Thyroid gland (tissue), 4 donors: ENCODE measurements at regions not wholly inside any gene's neighbourhood (a gene's known extent, or its start where the extent isn't known, plus 50 kb on each side); places are given as distances from the start of the nearest gene placed in this dataset.

Source experiments
- DNase-seq, 2 donors: peaks; one replicate each; pipeline ENCODE4 v3.0.0-alpha.2; 2019
- H3K27ac ChIP-seq, 3 donors: fragments of 200-600 bp; sonication (generic); 1 replicate in 2 of 3; 2 replicates in 1 of 3; pipeline ENCODE4 v1.5.1; 2016 to 2019; ENCODE audit warnings: mild to moderate bottlenecking in 1 of 3, moderate library complexity in 1 of 3
- H3K27me3 ChIP-seq: fragments of 200-600 bp; sonication (generic); one replicate; pipeline ENCODE4 v1.5.1; 2019
- H3K36me3 ChIP-seq, 2 donors: fragments of 200-600 bp; sonication (generic); one replicate each; pipeline ENCODE4 v1.5.1; 2016 to 2019
- H3K4me1 ChIP-seq, 2 donors: fragments of 200-600 bp; sonication (generic); one replicate each; pipeline ENCODE4 v1.5.1; 2017 to 2019
- H3K4me3 ChIP-seq, 3 donors: fragments of 200-600 bp; sonication (generic); replicated peaks in 1 of 3; 1 replicate in 2 of 3; 2 replicates in 1 of 3; pipeline ENCODE4 v1.5.1; 2016; ENCODE audit warnings: mild to moderate bottlenecking in 1 of 3
- H3K9me3 ChIP-seq: fragments of 200-600 bp; sonication (generic); one replicate; pipeline ENCODE4 v1.5.1; 2017
- CTCF ChIP-seq, 6 experiments: fragments of 200-600 bp in 3 of 6; fragments of 450-650 bp in 3 of 6; sonication (generic) in 3 of 6; IDR thresholded peaks; one replicate each; pipeline ENCODE4 v1.5.1; 2016 to 2019; ENCODE audit warnings: antibody characterized with exemption in 6 of 6, mild to moderate bottlenecking in 2 of 6, inconsistent platforms in 1 of 6, moderate library complexity in 1 of 6
- POLR2A ChIP-seq, 2 donors: fragments of 450-650 bp; IDR thresholded peaks; one replicate each; pipeline ENCODE4 v1.6.1; 2017; ENCODE audit warnings: antibody characterized with exemption in 2 of 2, mild to moderate bottlenecking in 2 of 2, moderate library complexity in 1 of 2
- WGBS, 2 donors: methylation state at CpG; one replicate each; pipeline ENCODE4 v1.1.5; 2017; 5-methylcytosine and 5-hydroxymethylcytosine counted together
- intact Hi-C: fragments of 100-400 bp; cut with DNase I; formaldehyde crosslinking; loops from one replicate; pipeline ENCODE4 v1.15.1; 2023

GRCh38 chr18:42640160-42640559 lies 475.3 kb downstream of the RIT2 start:
- no peaks in the 10 kb centered on the region for H3K4me1 ChIP-seq
- no peak for TF ChIP-seq CTCF (IDR thresholded peaks at IDR 0.05)
- TF ChIP-seq POLR2A (IDR thresholded peaks at IDR 0.05), result no peak
- intact Hi-C loops, result no loop called here
- H3K27ac ChIP-seq, result no peak overlapping the region
- DNase-seq, result no peak
- no peaks in the 10 kb centered on the region for H3K36me3 ChIP-seq
- H3K4me3 ChIP-seq, result no peak overlapping the region
- no peaks in the 10 kb centered on the region for H3K27me3 ChIP-seq
- no peaks in the 10 kb centered on the region for H3K9me3 ChIP-seq

- Histone ChIP-seq H3K4me3 (no peak overlapping the region), H3K27ac (no peak overlapping the region), H3K4me1 (no peaks in the 10 kb centered on the region), H3K9me3 (no peaks in the 10 kb centered on the region), H3K27me3 (no peaks in the 10 kb centered on the region), H3K36me3 (no peaks in the 10 kb centered on the region)
- DNase-seq, result no peak
- WGBS, 2 donors, result 86% methylated on average over 5 of the region's 5 CpGs
- TF ChIP-seq POLR2A (IDR thresholded peaks at IDR 0.05), result no peak
- no peak for TF ChIP-seq CTCF (IDR thresholded peaks at IDR 0.05)
- intact Hi-C loops, result no loop called here
These were observed 473.5 kb downstream of the RIT2 start for GRCh38 chr18:42641996-42642395.

- Histone ChIP-seq H3K9me3 (no peaks in the 10 kb centered on the region), H3K27ac (no peak overlapping the region), H3K27me3 (no peaks in the 10 kb centered on the region), H3K4me3 (no peak overlapping the region), H3K4me1 (no peaks in the 10 kb centered on the region), H3K36me3 (no peaks in the 10 kb centered on the region)
- intact Hi-C loops, result no loop called here
- DNase-seq, result no peak
- WGBS, 2 donors, result 72 to 76% methylated on average over 3 of the region's 3 CpGs
- TF ChIP-seq POLR2A (IDR thresholded peaks at IDR 0.05) (no peak), CTCF (IDR thresholded peaks at IDR 0.05) (no peak)
These were observed 470.8 kb downstream of the RIT2 start for GRCh38 chr18:42644729-42645131.

GRCh38 chr18:42649331-42650035 lies 466.0 kb downstream of the RIT2 start:
- DNase-seq, result no peak
- Histone ChIP-seq H3K9me3 (no peaks in the 10 kb centered on the region), H3K27ac (no peak overlapping the region), H3K36me3 (no peaks in the 10 kb centered on the region), H3K4me1 (no peaks in the 10 kb centered on the region), H3K27me3 (no peaks in the 10 kb centered on the region), H3K4me3 (no peak overlapping the region)
- TF ChIP-seq POLR2A (IDR thresholded peaks at IDR 0.05), result no peak
- TF ChIP-seq CTCF (IDR thresholded peaks at IDR 0.05), result no peak
- intact Hi-C loops, result no loop called here
- WGBS, 2 donors, result 49 to 57% methylated on average over 5 of the region's 5 CpGs

GRCh38 chr18:42654556-42654955 lies 460.9 kb downstream of the RIT2 start:
- H3K4me1 ChIP-seq, result no peaks in the 10 kb centered on the region
- no peak overlapping the region for H3K4me3 ChIP-seq
- H3K27me3 ChIP-seq, result no peaks in the 10 kb centered on the region
- no peaks in the 10 kb centered on the region for H3K36me3 ChIP-seq
- no peak for DNase-seq
- H3K9me3 ChIP-seq, result no peaks in the 10 kb centered on the region
- 53 to 60% methylated on average over 3 of the region's 3 CpGs for WGBS, 2 donors
- TF ChIP-seq POLR2A (IDR thresholded peaks at IDR 0.05), result no peak
- TF ChIP-seq CTCF (IDR thresholded peaks at IDR 0.05), result no peak
- intact Hi-C loops, result no loop called here
- H3K27ac ChIP-seq, result no peak overlapping the region
